Muscle of back (tissue), 3 donors: ENCODE measurements at regions not wholly inside any gene's neighbourhood (a gene's known extent, or its start where the extent isn't known, plus 50 kb on each side); places are given as distances from the start of the nearest gene placed in this dataset.

Experiments
- DNase-seq, 3 donors: peaks; one replicate each; pipeline versions ENCODE4 v3.0.0 to v3.0.0-alpha.2; 2013

- no peak for DNase-seq
Measured at GRCh38 chr5:98436667-98437066, 336.8 kb upstream of the RGMB start.

DNA sequence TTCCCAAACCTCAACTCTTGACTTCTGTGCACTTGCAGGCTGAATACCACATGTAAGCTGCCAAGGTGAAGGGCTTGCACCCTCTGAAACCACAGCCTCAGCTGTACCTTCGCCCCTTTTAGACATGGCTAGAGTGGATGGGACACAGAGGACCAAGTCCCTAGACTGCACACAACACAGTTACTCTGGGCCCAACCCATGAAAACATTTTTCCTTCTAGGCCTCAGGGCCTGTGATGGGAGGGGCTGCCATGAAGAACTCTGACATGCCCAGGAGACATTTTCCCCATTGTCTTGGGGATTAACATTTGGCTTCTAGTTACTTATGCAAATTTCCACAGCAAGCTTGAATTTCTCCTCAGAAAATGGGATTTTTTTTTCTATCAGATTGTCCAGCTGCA is 331.0 kb upstream of the RGMB start:
- DNase-seq, result no peak

DNA sequence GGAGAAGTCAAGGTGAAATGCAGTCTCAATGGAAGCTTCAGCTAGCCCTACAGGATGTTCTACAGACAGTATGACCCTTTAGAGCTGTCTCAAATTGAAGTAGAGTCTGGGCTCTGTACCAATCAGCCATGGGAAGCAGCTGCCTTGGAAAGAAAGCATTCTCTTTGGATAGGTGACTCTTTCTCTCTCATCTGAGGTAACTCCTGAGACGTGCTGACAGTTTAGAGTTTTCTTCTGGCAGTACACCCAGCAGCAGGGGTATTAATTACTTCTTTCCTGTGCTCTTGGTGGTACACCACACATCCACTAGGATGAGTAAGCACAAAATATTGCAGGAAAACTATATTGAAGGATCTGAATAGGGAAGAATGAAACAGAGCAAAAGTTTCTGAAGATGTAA is 329.6 kb upstream of the RGMB start:
- DNase-seq, result no peak

DNA sequence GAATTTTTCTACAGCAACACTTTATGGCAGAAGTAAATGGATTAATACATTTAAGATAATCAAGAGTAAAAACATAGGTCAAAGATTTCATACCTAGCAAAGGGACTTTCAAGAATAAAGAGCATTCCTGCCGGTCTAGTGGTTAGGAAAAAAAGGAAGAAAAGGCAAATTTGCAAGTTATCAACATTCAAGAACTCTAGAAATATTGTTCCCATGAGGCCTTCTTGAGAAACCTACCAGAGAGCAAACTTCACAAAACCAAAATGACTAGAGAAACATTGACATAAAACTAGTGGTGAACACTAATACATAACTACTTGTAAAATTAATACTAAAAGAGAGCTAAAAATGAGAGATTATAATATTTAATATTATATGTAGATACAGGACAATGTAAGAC is 320.2 kb upstream of the RGMB start:
- DNase-seq, result no peak

- DNase-seq, result no peak
Measured at GRCh38 chr5:98454407-98454806, 319.1 kb upstream of the RGMB start.

- peak; percentile 63 to 91 (median 87) for DNase-seq
Measured at GRCh38 chr5:98454904-98455303, 318.6 kb upstream of the RGMB start.

DNA sequence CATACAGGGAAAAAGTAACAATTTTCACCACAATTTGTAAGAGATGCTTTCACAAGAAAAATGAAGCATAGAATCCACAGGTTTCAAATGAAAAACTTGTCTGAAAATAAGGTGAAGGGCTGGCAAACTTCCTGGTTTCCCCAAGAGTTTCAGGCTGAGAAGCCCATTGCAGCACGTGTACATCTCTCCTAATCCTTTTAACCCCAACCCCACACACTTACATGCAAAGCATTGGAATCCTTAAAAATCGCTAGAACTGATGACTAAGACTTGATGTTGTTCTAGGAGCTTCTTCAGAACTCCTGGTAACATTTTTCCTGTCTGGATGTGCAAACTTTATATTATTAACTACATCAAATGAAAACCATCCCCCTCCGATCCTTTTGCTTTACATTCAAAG is 317.8 kb upstream of the RGMB start:
- peak in 2 of 3 donors; percentile 10 to 74 for DNase-seq

DNA sequence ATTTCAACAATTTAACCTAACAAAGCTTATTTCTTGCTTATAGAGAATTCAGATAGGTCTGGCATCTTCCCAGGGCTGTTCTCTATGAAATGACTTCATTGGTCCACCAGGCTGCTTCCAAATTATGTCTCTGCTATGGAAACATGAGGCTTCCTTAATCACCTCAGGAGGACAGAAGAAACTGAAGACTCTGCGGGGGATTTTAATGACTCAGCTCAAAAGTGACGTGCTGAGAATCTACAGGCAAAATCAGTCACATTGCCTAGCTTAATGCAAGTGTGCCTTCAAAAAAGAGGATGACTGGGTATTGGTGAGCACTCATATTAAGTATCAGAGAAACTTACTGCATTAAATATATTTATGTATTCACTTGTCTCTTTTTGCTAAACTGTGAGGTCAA is 315.5 kb upstream of the RGMB start:
- peak in 1 of 3 donors; percentile 91 for DNase-seq

DNA sequence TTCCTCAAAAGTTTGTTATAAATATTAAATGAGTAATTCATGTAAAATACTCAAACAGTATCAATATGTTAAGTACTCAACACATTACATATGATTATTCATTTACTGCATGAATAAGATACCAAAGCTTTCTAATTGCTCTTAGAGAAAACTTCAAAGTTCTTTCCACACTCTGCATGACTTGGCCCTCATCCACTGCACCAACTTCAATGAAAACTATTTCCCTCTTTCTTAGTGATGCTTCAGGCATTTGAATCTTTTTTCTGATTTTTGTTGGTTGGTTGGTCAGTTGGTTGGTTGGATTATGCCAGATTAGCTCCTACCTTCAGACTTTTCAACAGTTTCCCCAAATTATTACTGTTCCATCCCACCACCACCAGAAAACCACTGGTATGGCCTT is 314.7 kb upstream of the RGMB start:
- no peak for DNase-seq

DNA sequence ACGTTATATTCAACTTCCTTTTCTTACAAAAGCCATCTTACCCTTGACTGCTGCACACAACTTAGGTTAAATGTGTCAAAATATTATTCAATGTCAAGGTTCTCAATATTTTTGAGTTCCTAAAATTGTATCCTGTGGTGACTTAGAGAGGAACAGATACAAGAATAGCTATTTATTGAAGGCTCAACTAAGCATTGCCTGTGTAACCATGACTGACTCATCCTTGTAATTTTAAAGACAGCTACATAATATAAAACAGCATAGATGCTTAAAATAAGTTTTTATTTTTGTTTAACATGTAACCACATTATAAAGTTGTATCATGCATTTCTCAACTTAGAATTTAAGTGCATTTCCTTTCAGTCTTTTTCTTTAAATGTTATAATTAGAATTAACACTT is 312.9 kb upstream of the RGMB start:
- no peak for DNase-seq

GRCh38 chr5:98461485-98461884 is 312.0 kb upstream of the RGMB start:
- DNase-seq, result no peak

- no peak for DNase-seq
Measured at GRCh38 chr5:98463222-98463621, 310.2 kb upstream of the RGMB start.

- no peak for DNase-seq
Measured at GRCh38 chr5:98463676-98464075, 309.8 kb upstream of the RGMB start.

GRCh38 chr5:98464737-98465330 is 308.6 kb upstream of the RGMB start:
- DNase-seq, result no peak

DNA sequence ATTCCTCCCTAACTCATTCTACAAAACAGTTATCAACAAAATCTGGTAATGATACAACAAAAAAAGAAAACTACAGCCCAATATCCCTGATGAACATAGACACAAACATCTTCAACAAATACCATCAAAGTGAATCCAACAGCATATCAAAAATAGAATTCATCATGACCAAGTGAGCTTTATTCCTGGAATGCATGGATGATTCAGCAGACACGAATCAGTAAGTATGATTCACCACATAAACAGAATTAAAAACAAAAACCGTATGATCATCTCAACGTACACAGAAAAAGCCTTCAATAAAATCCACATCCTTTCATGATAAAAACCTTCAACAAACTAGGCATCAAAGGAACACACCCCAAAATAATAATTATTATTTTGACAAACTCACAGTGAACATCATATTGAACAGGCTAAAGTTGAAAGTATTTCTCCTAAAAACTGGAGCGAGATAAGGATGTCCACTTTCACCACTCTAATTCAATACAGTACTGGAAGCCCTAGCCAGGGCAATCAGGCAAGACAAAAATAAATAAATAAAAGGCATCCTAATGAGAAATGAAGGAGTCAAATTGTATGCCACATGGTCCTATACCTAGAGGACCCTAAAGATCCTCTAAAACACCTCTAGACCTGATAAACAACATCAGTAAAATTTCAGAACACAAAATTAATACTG is 305.1 kb upstream of the RGMB start:
- peak in 1 of 3 donors; percentile 83 for DNase-seq

- DNase-seq, result no peak
Measured at GRCh38 chr5:98470747-98471146, 302.7 kb upstream of the RGMB start.

GRCh38 chr5:98471458-98471857 is 302.0 kb upstream of the RGMB start:
- DNase-seq, result no peak

GRCh38 chr5:98474216-98474615 is 299.2 kb upstream of the RGMB start:
- DNase-seq, result peak in 1 of 3 donors; percentile 20

GRCh38 chr5:98474782-98475181 is 298.7 kb upstream of the RGMB start:
- DNase-seq, result peak in 1 of 3 donors; percentile 69

GRCh38 chr5:98482321-98483300 is 290.9 kb upstream of the RGMB start:
- peak in 2 of 3 donors; percentile 25 to 47 for DNase-seq

GRCh38 chr5:98483301-98483685 is 290.2 kb upstream of the RGMB start:
- peak; percentile 56 to 89 (median 78) for DNase-seq

- no peak for DNase-seq
Measured at GRCh38 chr5:98489021-98489420, 284.4 kb upstream of the RGMB start.

DNA sequence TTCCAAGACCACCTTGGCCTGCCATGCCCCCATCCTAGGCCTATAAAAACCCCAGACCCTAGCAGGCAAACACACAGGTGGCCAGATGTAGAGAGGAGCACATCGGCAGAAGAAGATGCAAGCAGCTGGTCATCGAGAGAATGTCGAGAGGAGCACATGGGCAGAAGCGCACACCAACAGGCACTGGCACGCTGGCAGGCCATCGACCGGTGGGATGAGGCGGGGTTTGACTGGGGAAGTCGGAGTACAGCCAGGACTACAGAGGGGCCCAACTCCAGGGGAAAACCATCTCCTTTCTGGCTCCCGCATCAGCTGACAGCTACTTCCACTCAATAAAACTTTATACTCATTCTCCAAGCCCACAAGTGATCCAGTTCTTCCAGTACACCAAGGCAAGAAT is 283.1 kb upstream of the RGMB start:
- no peak for DNase-seq
